IPS DF 4.7 (cell line): ENCODE measurements at regions not wholly inside any gene's neighbourhood (a gene's known extent, or its start where the extent isn't known, plus 50 kb on each side); places are given as distances from the start of the nearest gene placed in this dataset.

ENCODE experiments used
- DNase-seq: peaks from one replicate; pipeline ENCODE4 v3.0.0-alpha.2; 2013; ENCODE audit warnings: low spot score; ENCODE audit errors: extremely low read depth

DNA sequence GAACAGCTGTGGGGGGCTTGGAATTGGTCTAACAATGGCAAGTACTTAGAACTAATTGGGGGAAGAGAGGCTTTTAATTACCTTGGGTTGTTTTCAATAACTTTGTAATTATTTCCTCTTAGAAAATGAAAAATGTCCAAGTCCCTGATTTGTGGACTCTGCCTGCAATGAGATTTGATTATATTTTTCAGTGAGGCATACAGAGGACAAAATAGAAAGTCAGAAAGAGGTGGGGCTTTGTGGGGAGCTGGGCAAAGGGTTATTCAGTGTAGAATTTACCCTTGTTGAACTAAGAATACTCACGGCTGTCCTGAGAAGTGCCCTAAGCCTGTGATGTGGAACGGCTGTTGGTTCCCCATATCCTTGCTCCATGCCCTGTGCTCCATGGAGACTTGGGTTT is 153.0 kb downstream of the ICE1 start:
- no peak for DNase-seq

DNA sequence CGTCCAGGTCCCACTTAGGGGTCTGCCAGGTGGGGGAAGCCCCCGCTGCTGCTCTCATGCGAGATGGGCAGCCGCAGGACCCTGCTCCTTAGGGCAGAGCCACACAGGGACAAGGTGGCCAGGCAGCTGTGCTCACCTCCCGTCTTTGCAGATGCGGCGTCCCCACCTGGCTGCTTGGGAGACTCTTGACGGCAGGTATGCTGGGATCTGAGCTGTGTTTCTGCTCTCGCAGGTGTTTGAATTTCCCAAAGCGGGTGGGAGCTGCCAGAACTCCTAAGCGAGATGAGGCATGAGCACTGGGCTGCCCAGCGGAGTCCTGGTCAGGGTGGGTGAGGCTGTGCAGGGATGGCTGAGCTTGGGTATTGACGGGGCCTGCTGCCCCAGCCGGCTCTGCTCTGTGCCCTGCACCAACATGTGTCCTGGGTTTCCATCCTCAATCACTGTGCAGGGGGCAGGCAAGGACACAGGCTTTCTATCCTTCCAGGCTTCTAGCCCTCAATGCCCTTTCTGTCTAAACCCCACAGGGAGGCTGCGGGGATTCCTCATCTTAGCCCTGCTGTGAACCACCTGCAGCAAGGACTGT is 151.4 kb downstream of the ICE1 start:
- no peak for DNase-seq

DNA sequence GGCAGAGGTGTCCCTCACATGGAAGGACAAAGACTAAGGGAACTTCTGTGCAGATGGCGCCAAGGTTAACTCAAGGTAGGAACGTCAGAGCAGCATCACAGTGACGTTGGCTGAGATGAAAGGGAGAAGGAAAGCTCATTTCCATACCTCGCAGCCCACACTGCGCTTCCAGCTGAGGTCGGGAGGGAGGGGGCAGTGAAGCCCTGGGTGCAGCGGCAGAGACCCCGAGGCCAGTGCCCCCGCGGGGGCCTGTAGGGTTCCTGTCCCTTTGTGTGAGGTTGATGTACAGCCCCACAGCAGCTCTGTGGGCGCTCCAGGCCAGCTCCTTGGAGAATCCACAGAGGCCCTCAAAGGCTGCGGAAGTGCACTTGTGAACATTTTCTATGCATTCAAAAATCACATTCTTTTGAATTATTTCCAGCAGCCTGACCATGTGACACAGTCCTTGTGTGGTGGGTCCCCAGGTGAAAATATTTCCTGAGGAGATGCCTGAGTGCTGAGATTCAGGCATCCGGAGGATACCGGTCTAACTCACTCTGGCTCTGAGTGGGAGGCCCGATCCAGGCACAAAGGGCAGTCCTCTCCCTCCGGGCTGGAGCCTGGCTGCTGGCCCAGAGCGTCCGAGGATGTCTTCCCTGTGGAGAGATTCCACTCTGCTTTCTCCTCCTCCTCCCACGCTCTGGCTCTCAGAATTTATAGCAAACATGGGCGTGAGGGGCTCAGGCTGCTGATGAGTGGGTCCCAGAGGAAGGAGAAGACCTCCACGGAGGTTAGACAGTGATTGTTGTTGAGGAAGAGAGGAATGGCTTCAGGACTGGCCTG is 150.7 kb downstream of the ICE1 start:
- no peak for DNase-seq

DNA sequence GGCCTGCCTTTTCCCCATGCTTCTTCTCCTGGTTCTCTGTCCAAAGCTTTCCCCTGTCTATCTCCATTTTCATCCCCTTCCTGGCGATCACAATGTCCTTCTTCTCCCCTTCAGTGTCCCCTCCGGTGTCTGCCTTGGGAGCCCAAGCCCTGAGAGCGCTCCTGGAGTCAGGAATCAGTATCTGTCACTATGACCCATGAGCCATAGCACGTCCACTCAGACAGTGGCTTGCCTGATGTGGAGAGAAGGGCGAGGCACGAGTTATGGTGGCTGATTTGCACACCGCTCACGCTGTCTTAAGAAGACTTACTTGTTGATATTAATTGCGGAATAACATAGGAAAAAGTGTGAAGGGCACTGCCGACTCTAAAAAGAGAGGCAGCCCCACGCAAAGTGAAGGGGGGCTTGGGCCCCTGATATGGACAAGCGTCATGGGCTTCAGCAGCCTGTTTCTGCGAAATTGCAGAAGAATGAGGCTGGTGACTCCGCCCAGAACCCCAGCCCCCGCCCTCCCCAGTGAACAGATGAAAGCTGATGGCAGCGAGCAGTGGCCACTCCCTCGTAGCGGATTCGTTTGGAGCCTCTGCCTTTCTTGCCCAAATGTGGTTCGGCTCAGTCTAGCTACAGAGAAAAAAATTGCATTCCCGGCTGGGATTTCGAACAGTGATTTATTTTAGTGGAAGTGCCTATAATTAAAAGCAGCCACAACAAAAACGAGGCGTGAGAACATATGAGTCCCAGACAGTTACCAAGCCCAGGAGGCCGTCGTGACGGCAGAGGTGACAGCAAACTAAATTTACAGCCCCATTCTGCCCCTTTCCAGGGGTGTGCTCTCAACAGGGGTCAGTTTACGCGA is 149.8 kb downstream of the ICE1 start:
- DNase-seq = no peak

DNA sequence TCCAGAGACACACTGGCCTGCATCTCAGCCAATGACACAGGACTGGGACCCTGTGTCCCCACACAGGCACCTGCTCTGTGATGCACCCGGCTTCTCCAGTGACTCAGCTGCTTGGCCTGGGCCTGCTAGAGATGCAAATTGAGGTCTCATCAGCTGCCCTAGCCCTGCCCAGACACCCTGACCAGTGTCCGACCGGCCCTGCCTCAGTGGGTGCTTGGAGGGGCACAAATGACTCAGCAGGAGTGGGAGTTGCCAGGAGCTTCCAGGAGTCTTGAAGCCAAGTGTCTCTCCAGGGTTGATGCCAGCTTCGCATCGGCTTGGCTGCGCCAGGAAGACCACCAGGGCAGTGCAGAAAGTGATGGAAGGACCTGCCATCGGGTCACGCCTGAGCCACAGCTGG is 148.2 kb downstream of the ICE1 start:
- no peak for DNase-seq

DNA sequence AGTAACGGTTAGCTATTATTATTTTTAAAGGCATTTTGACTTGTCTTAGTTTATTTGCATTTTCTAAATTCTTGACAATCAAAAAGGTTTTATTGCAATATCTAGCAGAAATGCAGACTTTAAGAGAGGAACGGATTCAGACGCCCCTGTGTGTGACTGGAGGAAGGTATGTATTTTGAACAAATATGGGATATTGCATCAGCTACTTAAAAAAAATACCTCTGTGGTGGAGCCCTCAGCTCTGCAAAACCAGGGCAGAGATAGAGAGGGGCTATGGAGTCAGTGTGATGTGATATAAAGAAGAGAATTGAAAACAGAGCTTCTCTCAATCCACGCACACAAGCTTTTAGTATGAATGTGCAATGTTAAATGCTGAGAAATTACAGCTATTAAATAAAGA is 142.4 kb downstream of the ICE1 start:
- no peak for DNase-seq

DNA sequence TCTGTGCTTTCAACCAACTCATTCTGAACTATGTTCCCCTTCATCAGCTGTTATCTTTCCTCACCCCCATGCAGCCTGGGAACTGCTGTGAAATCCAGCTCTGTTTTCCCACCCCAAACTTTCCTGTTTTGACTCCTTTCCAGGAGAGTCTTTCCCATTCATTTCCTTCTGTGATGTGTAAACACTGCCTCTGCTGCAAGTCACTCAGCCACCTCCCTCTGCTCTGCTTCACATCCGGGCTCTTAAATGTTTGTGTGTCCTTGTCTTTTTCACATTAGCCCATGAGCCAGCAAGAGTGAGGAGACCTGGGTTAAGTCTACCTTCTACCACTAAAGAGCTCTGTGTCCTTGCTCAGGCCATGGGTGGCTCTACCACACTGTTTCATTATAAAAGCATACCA is 137.5 kb downstream of the ICE1 start:
- no peak for DNase-seq

DNA sequence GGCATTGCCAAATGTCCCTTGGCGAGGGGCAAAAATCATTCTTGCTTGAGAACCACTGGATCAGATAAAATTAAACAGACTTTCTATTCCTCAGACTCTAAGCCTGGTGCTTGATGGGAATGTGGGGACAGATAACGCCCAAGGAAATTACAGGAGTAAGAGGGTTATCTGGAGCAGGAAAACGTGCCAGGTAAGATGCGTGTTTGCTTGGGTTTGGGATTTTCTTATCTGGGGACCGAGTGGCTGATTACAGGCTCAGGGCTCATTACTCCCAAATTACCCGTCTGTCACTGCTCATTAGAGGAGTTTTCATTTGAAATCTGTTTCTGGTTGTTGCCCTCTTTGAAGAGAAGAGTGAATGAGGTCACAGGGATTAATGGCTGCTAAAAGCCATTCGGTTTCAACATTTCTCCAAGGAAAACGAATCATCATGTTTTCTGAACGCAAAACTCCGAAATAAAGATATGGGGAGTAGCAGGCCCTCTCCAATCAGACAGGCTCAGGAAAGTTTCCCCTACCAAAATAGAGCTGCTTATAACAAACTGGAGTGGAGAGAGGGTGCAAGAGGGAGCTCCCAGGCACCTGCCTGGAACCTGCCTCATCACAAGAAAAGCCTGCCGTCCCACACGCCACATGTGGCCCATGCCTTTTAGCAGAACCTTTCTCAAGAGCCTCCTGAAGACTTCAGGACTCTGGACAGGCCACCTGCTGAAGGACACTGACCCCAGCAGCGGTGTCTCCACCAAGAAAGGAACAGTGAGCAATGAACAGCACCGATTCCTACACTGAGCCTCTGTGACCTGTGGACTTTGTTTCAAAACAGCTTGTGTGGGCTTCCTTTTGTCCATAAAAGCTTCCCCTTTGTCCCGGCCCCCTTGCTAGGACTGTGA is 136.4 kb downstream of the ICE1 start:
- DNase-seq = no peak

DNA sequence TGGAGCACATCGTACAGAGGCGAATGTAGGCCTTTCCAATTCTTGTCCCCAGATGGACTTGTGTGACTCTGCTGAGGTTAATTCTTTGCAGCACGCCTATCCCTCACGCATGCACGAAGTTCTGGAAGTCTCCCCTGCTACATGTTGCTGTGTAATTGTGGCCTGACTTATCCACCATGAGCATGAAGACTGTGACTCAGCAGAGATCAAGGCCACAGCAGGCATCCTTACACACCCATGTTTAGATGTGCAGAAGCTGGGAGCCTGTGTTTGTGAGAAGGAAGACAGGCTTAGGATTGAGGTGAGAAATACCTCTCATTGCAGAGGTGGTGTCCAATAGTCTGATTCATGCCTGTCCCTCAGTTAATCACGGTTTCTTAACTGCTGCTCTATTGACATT is 135.6 kb downstream of the ICE1 start:
- no peak for DNase-seq

DNA sequence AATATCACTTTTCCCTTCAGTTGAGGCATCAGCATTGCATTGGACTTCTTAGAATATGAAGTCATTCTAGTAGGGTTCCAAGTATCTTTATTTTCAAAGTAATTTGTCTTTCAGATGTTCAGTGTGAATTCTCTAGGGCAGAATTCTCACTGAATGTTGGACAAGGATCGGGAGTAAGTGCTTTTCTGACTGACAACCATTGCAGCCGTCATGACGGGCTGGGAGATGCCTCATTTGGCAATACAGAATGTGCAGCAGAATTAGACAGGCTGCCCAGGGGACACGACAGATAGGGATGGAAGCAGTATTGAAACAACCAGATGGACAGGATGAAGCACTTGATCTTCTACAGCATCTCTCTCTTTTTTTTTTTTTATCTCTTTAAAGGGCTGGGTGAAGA is 129.0 kb downstream of the ICE1 start:
- DNase-seq = no peak

DNA sequence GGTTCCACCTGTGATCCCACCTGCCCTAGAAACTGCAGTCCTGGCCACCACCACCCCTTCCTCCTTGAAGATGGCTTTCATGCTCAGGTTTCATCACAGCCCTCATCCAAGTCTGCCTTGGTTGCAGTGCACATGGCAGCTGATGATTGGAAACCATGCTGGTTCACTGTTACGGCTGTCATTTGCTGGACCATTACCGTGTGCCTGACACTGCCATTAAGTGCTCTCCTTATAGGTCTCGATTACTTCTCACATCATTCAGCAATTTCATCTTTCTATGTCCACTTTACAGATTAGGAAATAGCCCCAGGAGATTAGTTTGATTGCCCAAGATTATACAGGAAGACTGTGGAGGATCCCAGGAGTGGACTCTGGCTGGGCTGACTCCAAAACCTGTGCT is 123.9 kb downstream of the ICE1 start:
- no peak for DNase-seq

DNA sequence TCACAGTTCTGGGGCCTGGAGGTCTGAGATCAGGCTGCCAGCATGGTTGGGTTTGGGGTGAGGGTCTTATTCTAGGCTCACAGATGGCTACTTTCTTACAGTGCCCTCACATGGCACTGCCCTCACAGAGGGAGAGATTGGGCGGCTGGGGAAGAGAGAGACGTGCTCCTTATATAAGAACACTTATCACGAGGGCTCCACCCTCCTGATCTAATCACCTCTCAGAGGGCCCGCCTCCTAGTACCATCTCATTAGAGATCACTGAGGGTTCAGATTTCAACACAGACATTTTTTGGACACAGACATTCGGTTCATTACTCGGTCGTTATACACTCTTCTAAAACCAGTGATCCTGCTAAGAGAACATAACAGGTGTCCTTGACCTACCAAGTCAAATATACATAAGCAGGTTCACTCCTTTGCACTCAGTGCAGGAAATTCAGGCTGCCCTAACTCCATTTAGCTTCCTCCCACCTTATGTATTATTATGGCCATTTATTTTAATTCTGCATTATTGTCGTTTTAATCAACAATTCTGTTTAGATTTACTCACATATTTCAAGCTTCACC is 121.7 kb downstream of the ICE1 start:
- no peak for DNase-seq

DNA sequence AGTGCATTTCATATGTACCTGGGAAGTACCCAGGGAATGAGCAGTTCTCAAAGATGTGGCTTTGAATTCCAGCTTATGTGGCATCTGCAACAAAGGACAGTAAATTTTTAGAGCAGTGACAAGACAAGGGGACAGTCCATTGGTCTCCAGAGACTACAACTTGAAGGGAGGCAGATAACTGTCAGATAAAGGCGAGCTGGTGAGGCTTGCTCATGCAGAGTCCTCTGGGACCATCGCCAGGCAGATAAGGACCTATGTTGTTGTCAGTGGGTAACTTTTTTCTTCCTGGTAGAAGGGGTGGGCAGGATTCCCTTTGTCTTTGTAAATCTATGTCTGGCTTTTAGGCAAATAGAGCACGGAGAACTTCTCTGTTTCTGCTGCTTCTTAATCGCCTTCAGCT is 120.2 kb downstream of the ICE1 start:
- no peak for DNase-seq

DNA sequence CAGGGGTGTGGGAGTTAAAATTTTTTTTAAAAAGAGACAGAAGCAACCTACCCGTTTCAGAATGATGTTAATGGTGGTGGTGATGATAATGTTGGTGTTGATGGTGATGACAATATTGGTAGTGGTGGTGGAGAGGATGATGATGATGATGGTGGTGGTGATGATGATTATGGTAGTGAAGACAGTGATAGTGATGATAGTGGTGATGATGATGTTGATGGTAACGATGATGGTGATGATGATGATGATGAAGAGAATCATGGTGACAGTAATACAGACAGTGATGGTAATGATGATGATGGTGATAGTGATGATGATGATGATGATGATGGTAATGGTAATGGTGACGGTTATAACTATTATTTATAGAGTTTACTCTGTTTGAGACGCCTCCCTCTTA is 117.6 kb downstream of the ICE1 start:
- no peak for DNase-seq
